ENCODE measurements at regions not wholly inside any gene's neighbourhood (a gene's known extent, or its start where the extent isn't known, plus 50 kb on each side); places are given as distances from the start of the nearest gene placed in this dataset.

- Histone ChIP-seq H3K4me1 (ENCODE audit: control insufficient read depth, insufficient read depth, low read length) (peaks cover 40% of the 10 kb centered on the region), H3K79me2 (ENCODE audit: control insufficient read depth, insufficient read depth, low read length) (no peaks in the 10 kb centered on the region), H3K9ac (ENCODE audit: control insufficient read depth, insufficient read depth, low read length) (no peak overlapping the region), H3K27ac (ENCODE audit: control insufficient read depth, insufficient read depth) (peak overlapping the region; percentile 78), H3K9me3 (replicated peaks; ENCODE audit: control insufficient read depth, insufficient read depth, low read length) (no peaks in the 10 kb centered on the region; the same call in 1 of the 3 replicates), H3K4me2 (ENCODE audit: control insufficient read depth, insufficient read depth) (peak overlapping the region; percentile 51; the same call in 1 of the 2 replicates), H3K27me3 (replicated peaks in 1 of 2; ENCODE audit: control insufficient read depth in 2 of 2, insufficient read depth in 2 of 2, low read length in 1 of 2) (no peaks in the 10 kb centered on the region), H2AFZ (ENCODE audit: control insufficient read depth, low read depth, low read length) (peak overlapping the region; percentile 66), H3K4me3 (no peak overlapping the region), H4K20me1 (ENCODE audit: control insufficient read depth, insufficient read depth) (no peaks in the 10 kb centered on the region), H3K36me3 (ENCODE audit: control insufficient read depth in 2 of 2, insufficient read depth in 2 of 2, low read length in 1 of 2) (no peaks in the 10 kb centered on the region)
- in situ Hi-C loops (cut with MboI) (loop anchor here (5.0 to 25.0 kb wide), 4 partner anchors 42 to 1137 kb away; partner anchors contain the start of gene PDS5B), intact Hi-C loops (cut with micrococcal nuclease; ENCODE audit: unreplicated experiment) (loop anchor here (1.0 to 10.0 kb wide), 7 partner anchors 45 to 1137 kb away; partner anchors contain the start of gene PDS5B)
- DNase-seq (ENCODE audit: low read depth, low spot score), result peak; percentile 86
- FAIRE-seq, result peak; percentile 88
- ChIA-PET POLR2A (interaction anchor here (0.6 to 3.9 kb wide), 4 partner anchors 44 to 1912 kb away, joined by 3 to 20 read pairs (median 4); no protein-coding TSS in a partner anchor), CTCF (interaction anchor here (0.6 to 5.7 kb wide), 45 partner anchors 9 to 1441 kb away, joined by 3 to 93 read pairs (median 4); no protein-coding TSS in a partner anchor), SMC1A (ENCODE audit: uncharacterized antibody, unreplicated experiment) (interaction anchor here (0.6 to 5.7 kb wide), 54 partner anchors 8 to 1687 kb away, joined by 3 to 134 read pairs (median 4); partner anchors contain the start of gene RFC3), RAD21 (ENCODE audit: unreplicated experiment) (interaction anchor here (0.7 to 6.4 kb wide), 31 partner anchors 9 to 1135 kb away, joined by 3 to 132 read pairs (median 4); partner anchors contain the start of gene RFC3)
- no TSS peak for BruUV-seq (replicated peaks)
- peak; percentile 83 for ATAC-seq
- WGBS (ENCODE audit: insufficient coverage, insufficient replicate concordance, low lambda C conversion rate, missing lambda C conversion rate), result 2% methylated on average over 4 of the region's 4 CpGs
- TF ChIP-seq POLR2AphosphoS2 (IDR thresholded peaks at IDR 0.05; ENCODE audit: low read depth, low read length) (no peak), SKIL (IDR thresholded peaks at IDR 0.05; ENCODE audit: low read depth, poor library complexity, severe bottlenecking) (peak; percentile 37), HDGF (IDR thresholded peaks at IDR 0.05) (no peak), E4F1 (IDR thresholded peaks at IDR 0.05; ENCODE audit: borderline replicate concordance, partially characterized antibody) (no peak), ZBED1 (IDR thresholded peaks at IDR 0.05; ENCODE audit: borderline replicate concordance) (peak; percentile 44; the same call in 1 of the 2 replicates), FOXM1 (IDR thresholded peaks at IDR 0.05; ENCODE audit: low read depth, low read length) (peak; percentile 64; the same call in 1 of the 2 replicates), FOXK2 (IDR thresholded peaks at IDR 0.05) (no peak), SMC3 (IDR thresholded peaks at IDR 0.05; ENCODE audit: borderline replicate concordance, low read length) (peak; percentile 96), PKNOX1 (IDR thresholded peaks at IDR 0.05) (peak; percentile 60; the same call in 1 of the 2 replicates), PAX5 (IDR thresholded peaks at IDR 0.05; ENCODE audit: borderline replicate concordance, low read depth, low read length) (no peak), BACH1 (IDR thresholded peaks at IDR 0.05; ENCODE audit: borderline replicate concordance) (no peak), BMI1 (IDR thresholded peaks at IDR 0.05; ENCODE audit: borderline replicate concordance) (no peak), SREBF2 (IDR thresholded peaks at IDR 0.05; ENCODE audit: low read length) (no peak), CHD2 (IDR thresholded peaks at IDR 0.05; ENCODE audit: borderline replicate concordance, low read depth, low read length) (no peak), IKZF1 (conservative IDR thresholded peaks at IDR 0.05) (peak; percentile 20; the same call in 1 of the 2 replicates), CTCF (IDR thresholded peaks at IDR 0.05 in 2 of 3, conservative IDR thresholded peaks at IDR 0.05 in 1 of 3; ENCODE audit: control insufficient read depth in 2 of 3, extremely low read depth in 1 of 3, insufficient read depth in 1 of 3, low read depth in 3 of 3, low read length in 3 of 3) (peak; percentile 65 to 85 (median 74); a peak in 5 of 6 replicates)
These were observed 94.0 kb upstream of the RFC3 start for GRCh38 chr13:33723772-33724435.

All from GM12878 (cell line).